NCI-H2171 treated with DMSO at 0.1 percent for 48 hours (cell line): ENCODE measurements at regions not wholly inside any gene's neighbourhood (a gene's known extent, or its start where the extent isn't known, plus 50 kb on each side); places are given as distances from the start of the nearest gene placed in this dataset.

ENCODE experiments used
- DNase-seq: peaks from one replicate; lab custom pipeline; 2025; lab: John Stamatoyannopoulos, UW

GRCh38 chr3:162992741-162993140, 1496.1 kb downstream of the OTOL1 start:
- DNase-seq = no peak

GRCh38 chr3:162994165-162994564, 1497.6 kb downstream of the OTOL1 start:
- no peak for DNase-seq

- DNase-seq = no peak
Measured at GRCh38 chr3:162996368-162996767, 1499.8 kb downstream of the OTOL1 start.

- no peak for DNase-seq
Measured at GRCh38 chr3:162998205-162998604, 1501.6 kb downstream of the OTOL1 start.

GRCh38 chr3:163011596-163011995, 1515.0 kb downstream of the OTOL1 start:
- DNase-seq = no peak

- no peak for DNase-seq
Measured at GRCh38 chr3:163016251-163016650, 1519.6 kb downstream of the OTOL1 start.

- no peak for DNase-seq
Measured at GRCh38 chr3:163018067-163018466, 1521.5 kb downstream of the OTOL1 start.

GRCh38 chr3:163018664-163019063, 1522.1 kb downstream of the OTOL1 start:
- DNase-seq = no peak

GRCh38 chr3:163019260-163019659, 1522.7 kb downstream of the OTOL1 start:
- DNase-seq = no peak

GRCh38 chr3:163033652-163034051, 1537.0 kb downstream of the OTOL1 start:
- no peak for DNase-seq

GRCh38 chr3:163039636-163040035, 1543.0 kb downstream of the OTOL1 start:
- DNase-seq = no peak

GRCh38 chr3:163043074-163043473, 1546.5 kb downstream of the OTOL1 start:
- no peak for DNase-seq

- no peak for DNase-seq
Measured at GRCh38 chr3:163045945-163046344, 1549.3 kb downstream of the OTOL1 start.

- no peak for DNase-seq
Measured at GRCh38 chr3:163048881-163049280, 1552.3 kb downstream of the OTOL1 start.

- DNase-seq = peak; percentile 37
Measured at GRCh38 chr3:163056874-163057497, 1560.4 kb downstream of the OTOL1 start.

- DNase-seq = no peak
Measured at GRCh38 chr3:163058031-163058854, 1561.6 kb downstream of the OTOL1 start.

GRCh38 chr3:163071713-163072112, 1575.1 kb downstream of the OTOL1 start:
- no peak for DNase-seq
